HCT116 (cell line): ENCODE measurements at regions not wholly inside any gene's neighbourhood (a gene's known extent, or its start where the extent isn't known, plus 50 kb on each side); places are given as distances from the start of the nearest gene placed in this dataset.

Source experiments
- ATAC-seq: fragments of 200-7000 bp; cut with Tn5 transposase; 2 replicates; pipeline ENCODE4 v1.9.1; 2020; ENCODE audit warnings: mild to moderate bottlenecking, moderate library complexity
- BruUV-seq: library from RNA; stranded (reverse); fragments of 400-500 nt; replicated peaks from 2 replicates; lab custom pipeline; 2021; lab: Mats Ljungman, UMichigan
- CTCF ChIA-PET: fragments of 300-600 bp; sonication (Branson Sonifier 250); formaldehyde crosslinking; loops from one replicate; lab custom pipeline; 2021; ENCODE audit warnings: antibody characterized with exemption; lab: Charles Lee
- POLR2A ChIA-PET: fragments of 300-600, 350-600 bp; sonication (Branson Sonifier 250); formaldehyde crosslinking; loops from one replicate; lab custom pipeline; 2021; ENCODE audit warnings: antibody characterized with exemption; lab: Charles Lee
- RAD21 ChIA-PET, 2 experiments: fragments of 300-600 bp; sonication (Branson Sonifier 250); formaldehyde crosslinking; loops; one replicate each; lab custom pipeline; 2023; ENCODE audit warnings: low total read pairs in 2 of 2; ENCODE audit not compliant: uncharacterized antibody in 2 of 2, unreplicated experiment in 2 of 2, low non-redundant PET in 1 of 2; lab: Charles Lee
- DNase-seq: peaks from one replicate; pipeline ENCODE4 v3.0.0-alpha.2; 2010; ENCODE audit warnings: low read depth, low spot score
- H2AFZ ChIP-seq: fragments of 200-600 bp; shearing (Covaris generic), sonication (generic); 2 replicates; pipeline ENCODE4 v1.6.1; 2017; ENCODE audit warnings: low read depth, mixed run types, mixed read lengths, antibody characterized with exemption, low read length; ENCODE audit not compliant: poor library complexity, severe bottlenecking
- H3K27ac ChIP-seq: 2 replicates; pipeline ENCODE4 v1.5.1; 2012; ENCODE audit warnings: low read depth, low read length
- H3K27me3 ChIP-seq: fragments of 200-600 bp; sonication (generic); 2 replicates; pipeline ENCODE4 v1.6.1; 2016; ENCODE audit warnings: mixed run types, low read length, mixed read lengths; ENCODE audit not compliant: insufficient read depth
- H3K36me3 ChIP-seq, 2 experiments: fragments of 200-500 bp in 1 of 2; fragments of 200-600 bp in 1 of 2; sonication (Bioruptor generic) in 1 of 2; sonication (generic) in 1 of 2; 2 replicates each; pipeline versions ENCODE4 v1.5.1 to v1.6.1; 2014 to 2016; ENCODE audit warnings: low read length in 2 of 2, inconsistent platforms in 1 of 2, mixed read lengths in 1 of 2, mixed run types in 1 of 2; ENCODE audit not compliant: insufficient read depth in 2 of 2, control insufficient read depth in 1 of 2
- H3K4me1 ChIP-seq, 2 experiments: fragments of 200-600 bp in 1 of 2; sonication (generic) in 1 of 2; 2 replicates each; pipeline versions ENCODE4 v1.5.1 to v1.6.1; 2012 to 2017; ENCODE audit warnings: low read length in 2 of 2, inconsistent platforms in 1 of 2, mild to moderate bottlenecking in 1 of 2, mixed read lengths in 1 of 2, mixed run types in 1 of 2, moderate library complexity in 1 of 2; ENCODE audit not compliant: insufficient read depth in 2 of 2, control insufficient read depth in 1 of 2
- H3K4me2 ChIP-seq: fragments of 200-600 bp; sonication (generic); 2 replicates; pipeline ENCODE4 v1.6.1; 2017; ENCODE audit warnings: mixed run types, low read length, mixed read lengths
- H3K4me3 ChIP-seq, 2 experiments: fragments of 200-600 bp in 1 of 2; sonication (generic) in 1 of 2; replicated peaks in 1 of 2; 2 replicates each; pipeline ENCODE4 v1.5.1; 2011 to 2016; ENCODE audit warnings: low read length in 2 of 2, control low read depth in 1 of 2, low read depth in 1 of 2, mild to moderate bottlenecking in 1 of 2, mixed read lengths in 1 of 2, mixed run types in 1 of 2
- H3K79me2 ChIP-seq: fragments of 200-600 bp; sonication (generic); 2 replicates; pipeline ENCODE4 v1.6.1; 2017; ENCODE audit warnings: mild to moderate bottlenecking, mixed run types, low read length, moderate library complexity, mixed read lengths; ENCODE audit not compliant: insufficient read depth
- H3K9ac ChIP-seq: fragments of 200-600 bp; sonication (generic); 2 replicates; pipeline ENCODE4 v1.6.1; 2016; ENCODE audit warnings: low read length, mixed read lengths
- H3K9me2 ChIP-seq: fragments of 200-600 bp; sonication (generic), shearing (Covaris generic); 2 replicates; pipeline ENCODE4 v1.6.1; 2017; ENCODE audit warnings: mixed run types, mild to moderate bottlenecking, moderate library complexity; ENCODE audit not compliant: insufficient read depth
- H3K9me3 ChIP-seq, 2 experiments: fragments of 200-500 bp in 1 of 2; fragments of 200-600 bp in 1 of 2; sonication (Bioruptor generic) in 1 of 2; sonication (generic) in 1 of 2; 2 replicates each; pipeline ENCODE4 v1.6.1; 2014 to 2017; ENCODE audit warnings: low read length in 2 of 2, mixed read lengths in 2 of 2, inconsistent platforms in 1 of 2, low read depth in 1 of 2, mild to moderate bottlenecking in 1 of 2, mixed run types in 1 of 2, moderate library complexity in 1 of 2; ENCODE audit not compliant: control insufficient read depth in 1 of 2, insufficient read depth in 1 of 2
- H4K20me1 ChIP-seq: fragments of 200-600 bp; sonication (generic), shearing (Covaris generic); 2 replicates; pipeline ENCODE4 v1.6.1; 2017; ENCODE audit warnings: mixed run types, mild to moderate bottlenecking, moderate library complexity; ENCODE audit not compliant: insufficient read depth
- ATF3 ChIP-seq: IDR thresholded peaks from 2 replicates; pipeline ENCODE4 v1.6.1; 2012
- CBX3 ChIP-seq: IDR thresholded peaks from 2 replicates; pipeline ENCODE4 v1.6.1; 2012; ENCODE audit warnings: low read depth
- CEBPB ChIP-seq: IDR thresholded peaks from 2 replicates; pipeline ENCODE4 v1.6.1; 2012; ENCODE audit warnings: low read depth
- CTCF ChIP-seq, 3 experiments: fragments of 200-600 bp in 1 of 3; sonication (generic) in 1 of 3; IDR thresholded peaks in 2 of 3; conservative IDR thresholded peaks in 1 of 3; 2 replicates each; pipeline ENCODE4 v1.5.1; 2012 to 2017; ENCODE audit warnings: low read depth in 2 of 3, low read length in 2 of 3, antibody characterized with exemption in 1 of 3, borderline replicate concordance in 1 of 3, control low read depth in 1 of 3, mild to moderate bottlenecking in 1 of 3, mixed read lengths in 1 of 3, mixed run types in 1 of 3, moderate library complexity in 1 of 3; ENCODE audit not compliant: insufficient read depth in 1 of 3
- EGR1 ChIP-seq: IDR thresholded peaks from 2 replicates; pipeline ENCODE4 v1.6.1; 2012; ENCODE audit warnings: low read depth
- ELF1 ChIP-seq: IDR thresholded peaks from 2 replicates; pipeline ENCODE4 v1.6.1; 2012; ENCODE audit warnings: low read depth, borderline replicate concordance
- EZH2 ChIP-seq: fragments of 200-600 bp; sonication (generic); IDR thresholded peaks from 2 replicates; pipeline ENCODE4 v1.6.1; 2017; ENCODE audit warnings: antibody characterized with exemption, mixed run types
- FOSL1 ChIP-seq: IDR thresholded peaks from 2 replicates; pipeline ENCODE4 v1.6.1; 2012; ENCODE audit warnings: low read depth
- JUND ChIP-seq: IDR thresholded peaks from 2 replicates; pipeline ENCODE4 v1.6.1; 2012
- MAX ChIP-seq: IDR thresholded peaks from 2 replicates; pipeline ENCODE4 v1.6.1; 2012
- RAD21 ChIP-seq: IDR thresholded peaks from 2 replicates; pipeline ENCODE4 v1.6.1; 2012; ENCODE audit warnings: low read depth, mild to moderate bottlenecking
- REST ChIP-seq: IDR thresholded peaks from 2 replicates; pipeline ENCODE4 v1.6.1; 2012; ENCODE audit warnings: low read depth
- SIN3A ChIP-seq: IDR thresholded peaks from 2 replicates; pipeline ENCODE4 v1.6.1; 2012; ENCODE audit warnings: low read depth
- SRF ChIP-seq: IDR thresholded peaks from 2 replicates; pipeline ENCODE4 v1.6.1; 2012; ENCODE audit warnings: low read depth
- YY1 ChIP-seq: IDR thresholded peaks from 2 replicates; pipeline ENCODE4 v1.6.1; 2011; ENCODE audit warnings: low read length, low read depth, moderate library complexity, mild to moderate bottlenecking; ENCODE audit not compliant: insufficient replicate concordance; ENCODE audit errors: extremely low read depth
- ZFX ChIP-seq: fragments of 450-650 bp; IDR thresholded peaks from 2 replicates; pipeline ENCODE4 v1.6.1; 2017
- ZNF274 ChIP-seq: fragments of 200-500 bp; sonication (Bioruptor generic); IDR thresholded peaks from 2 replicates; pipeline ENCODE4 v1.6.1; 2014; ENCODE audit warnings: mild to moderate bottlenecking, low read depth, low read length, inconsistent platforms
- intact Hi-C: fragments of 100-400 bp; cut with micrococcal nuclease; formaldehyde crosslinking; loops from 2 replicates; pipeline ENCODE4 v1.10.0; 2022

- ATAC-seq = no peak
- ChIA-PET POLR2A (no interaction called here), CTCF (no interaction called here)
- Histone ChIP-seq H3K79me2 (no peaks in the 10 kb centered on the region), H4K20me1 (no peaks in the 10 kb centered on the region), H3K4me3 (no peak overlapping the region), H3K36me3 (no peaks in the 10 kb centered on the region)
- intact Hi-C loops = no loop called here
- TF ChIP-seq CTCF (IDR thresholded peaks at IDR 0.05 in 2 of 3, conservative IDR thresholded peaks at IDR 0.05 in 1 of 3; ENCODE audit: borderline replicate concordance in 1 of 3, insufficient read depth in 1 of 3, low read depth in 2 of 3, low read length in 2 of 3) (no peak), MAX (no peak), ZFX (no peak), ZNF274 (no peak), YY1 (no peak), EGR1 (no peak), EZH2 (no peak), CBX3 (no peak), JUND (no peak)
- TF ChIP-seq, all 23 proteins: peak for 0
- Histone ChIP-seq H2AFZ (no peak overlapping the region), H3K9ac (no peak overlapping the region), H3K4me2 (no peak overlapping the region), H3K27me3 (no peaks in the 10 kb centered on the region), H3K9me3 (0 out of 4 replicates have a peak, but pooled peaks cover 0 to 3% of the 10 kb centered on the region in 2 experiments), H3K27ac (no peak overlapping the region), H3K4me1 (peaks cover 0 to 10% of the 10 kb centered on the region in 2 experiments; a peak in 1 of 4 replicates), H3K9me2 (no peaks in the 10 kb centered on the region)
- RAD21 ChIA-PET = no interaction called here
- DNase-seq = no peak
- no TSS peak for BruUV-seq
These were observed 319.2 kb upstream of the ADGRL4 start for GRCh38 chr1:79325705-79326104.

GRCh38 chr1:79325126-79325525 lies 318.6 kb upstream of the ADGRL4 start:
- Histone ChIP-seq H3K9me3 (0 out of 4 replicates have a peak, but pooled peaks cover 0 to 3% of the 10 kb centered on the region in 2 experiments), H4K20me1 (no peaks in the 10 kb centered on the region), H3K36me3 (no peaks in the 10 kb centered on the region), H3K27ac (no peak overlapping the region), H2AFZ (no peak overlapping the region), H3K79me2 (no peaks in the 10 kb centered on the region), H3K4me1 (peaks cover 0 to 10% of the 10 kb centered on the region in 2 experiments; a peak in 1 of 4 replicates), H3K4me3 (no peak overlapping the region), H3K9me2 (no peaks in the 10 kb centered on the region), H3K9ac (no peak overlapping the region), H3K27me3 (no peaks in the 10 kb centered on the region), H3K4me2 (no peak overlapping the region)
- CTCF ChIA-PET = no interaction called here
- intact Hi-C loops = no loop called here
- POLR2A ChIA-PET = no interaction called here
- no TSS peak for BruUV-seq
- RAD21 ChIA-PET = no interaction called here
- ATAC-seq (no peak), DNase-seq (no peak)
- TF ChIP-seq MAX (no peak), FOSL1 (no peak), RAD21 (no peak), REST (no peak), CEBPB (no peak), SRF (no peak), ELF1 (no peak), ZFX (no peak), CBX3 (no peak), ATF3 (no peak), SIN3A (no peak)
